Parathyroid adenoma (tissue), 2 donors: ENCODE measurements at regions not wholly inside any gene's neighbourhood (a gene's known extent, or its start where the extent isn't known, plus 50 kb on each side); places are given as distances from the start of the nearest gene placed in this dataset.

Experiments
- H2AFZ ChIP-seq: fragments of 300-600 bp; sonication (generic); one replicate; pipeline ENCODE4 v1.7.0; 2017; ENCODE audit warnings: antibody characterized with exemption, mild to moderate bottlenecking
- H3K27ac ChIP-seq: fragments of 300-600 bp; sonication (generic); one replicate; pipeline ENCODE4 v1.7.0; 2017
- H3K27me3 ChIP-seq: fragments of 300-600 bp; sonication (generic); one replicate; pipeline ENCODE4 v1.7.0; 2017; ENCODE audit warnings: low read length; ENCODE audit not compliant: control insufficient read depth, insufficient read depth
- H3K36me3 ChIP-seq: fragments of 300-600 bp; sonication (generic); one replicate; pipeline ENCODE4 v1.7.0; 2017; ENCODE audit warnings: low read length; ENCODE audit not compliant: control insufficient read depth, insufficient read depth
- H3K4me1 ChIP-seq: fragments of 300-600 bp; sonication (generic); one replicate; pipeline ENCODE4 v1.7.0; 2017; ENCODE audit warnings: control low read depth
- H3K4me2 ChIP-seq: fragments of 300-600 bp; sonication (generic); one replicate; pipeline ENCODE4 v1.7.0; 2017; ENCODE audit warnings: low read length
- H3K4me3 ChIP-seq: fragments of 300-600 bp; sonication (generic); one replicate; pipeline ENCODE4 v1.7.0; 2017; ENCODE audit warnings: low read depth, low read length
- H3K79me2 ChIP-seq: fragments of 300-600 bp; sonication (generic); one replicate; pipeline ENCODE4 v1.7.0; 2017; ENCODE audit warnings: control low read depth
- H3K9ac ChIP-seq: fragments of 300-600 bp; sonication (generic); one replicate; pipeline ENCODE4 v1.7.0; 2017; ENCODE audit warnings: mild to moderate bottlenecking
- H3K9me3 ChIP-seq: fragments of 300-600 bp; sonication (generic); one replicate; pipeline ENCODE4 v1.7.0; 2017; ENCODE audit warnings: low read length; ENCODE audit not compliant: control insufficient read depth
- TF ChIP-seq, protein P1 (sequence below): fragments of 300-600 bp; sonication (generic); IDR thresholded peaks from one replicate; pipeline ENCODE4 v1.7.0; 2017; ENCODE audit warnings: antibody characterized with exemption, mild to moderate bottlenecking
- donor health status: primary hyperparathyroidism.

DNA sequence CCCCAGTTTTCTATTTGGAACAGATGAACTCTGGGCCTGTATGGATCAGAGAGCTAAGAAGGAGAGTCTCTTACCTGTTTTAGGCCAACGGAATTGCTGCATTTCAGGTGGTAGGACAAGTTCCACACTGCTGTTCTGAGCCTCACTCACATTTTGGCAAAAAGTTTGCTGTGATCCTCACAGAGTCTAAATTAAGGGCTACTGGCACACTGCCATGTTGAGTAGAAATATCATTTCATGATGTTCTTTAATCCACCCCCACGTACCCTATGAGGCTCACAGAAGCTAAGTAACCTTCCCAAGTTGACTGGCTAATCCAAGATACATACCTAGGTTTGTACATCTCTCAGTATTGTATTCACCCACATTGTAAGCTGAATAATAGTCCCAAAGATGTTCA, 447.2 kb downstream of the INHBA start:
- Histone ChIP-seq H3K79me2 (no peaks in the 10 kb centered on the region), H3K4me1 (no peaks in the 10 kb centered on the region), H2AFZ (no peak overlapping the region), H3K4me2 (no peak overlapping the region), H3K9ac (no peak overlapping the region), H3K9me3 (no peaks in the 10 kb centered on the region), H3K27ac (no peak overlapping the region), H3K4me3 (no peak overlapping the region), H3K36me3 (no peaks in the 10 kb centered on the region), H3K27me3 (no peaks in the 10 kb centered on the region)
- TF ChIP-seq, protein P1, sequence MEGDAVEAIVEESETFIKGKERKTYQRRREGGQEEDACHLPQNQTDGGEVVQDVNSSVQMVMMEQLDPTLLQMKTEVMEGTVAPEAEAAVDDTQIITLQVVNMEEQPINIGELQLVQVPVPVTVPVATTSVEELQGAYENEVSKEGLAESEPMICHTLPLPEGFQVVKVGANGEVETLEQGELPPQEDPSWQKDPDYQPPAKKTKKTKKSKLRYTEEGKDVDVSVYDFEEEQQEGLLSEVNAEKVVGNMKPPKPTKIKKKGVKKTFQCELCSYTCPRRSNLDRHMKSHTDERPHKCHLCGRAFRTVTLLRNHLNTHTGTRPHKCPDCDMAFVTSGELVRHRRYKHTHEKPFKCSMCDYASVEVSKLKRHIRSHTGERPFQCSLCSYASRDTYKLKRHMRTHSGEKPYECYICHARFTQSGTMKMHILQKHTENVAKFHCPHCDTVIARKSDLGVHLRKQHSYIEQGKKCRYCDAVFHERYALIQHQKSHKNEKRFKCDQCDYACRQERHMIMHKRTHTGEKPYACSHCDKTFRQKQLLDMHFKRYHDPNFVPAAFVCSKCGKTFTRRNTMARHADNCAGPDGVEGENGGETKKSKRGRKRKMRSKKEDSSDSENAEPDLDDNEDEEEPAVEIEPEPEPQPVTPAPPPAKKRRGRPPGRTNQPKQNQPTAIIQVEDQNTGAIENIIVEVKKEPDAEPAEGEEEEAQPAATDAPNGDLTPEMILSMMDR = no peak

DNA sequence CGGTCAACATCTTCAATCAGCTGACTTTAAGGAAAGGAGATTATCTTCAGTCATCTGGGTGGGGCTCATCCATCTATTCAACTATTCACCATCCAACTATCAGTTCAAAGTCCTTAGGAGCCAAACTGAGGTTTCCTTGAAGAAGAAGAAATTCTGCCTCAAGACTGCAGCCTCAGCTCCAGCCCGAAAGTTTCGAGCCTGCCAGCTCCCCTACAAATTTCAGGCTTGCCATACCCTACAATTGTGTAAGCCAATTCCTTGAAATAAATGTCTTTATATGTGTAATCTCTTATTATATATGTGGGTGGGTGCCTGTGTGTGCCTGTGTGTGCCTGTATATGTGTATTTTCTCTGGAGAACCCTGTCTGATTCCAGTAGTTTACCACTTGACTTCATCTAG, 447.8 kb downstream of the INHBA start:
- H3K79me2 ChIP-seq = no peaks in the 10 kb centered on the region
- no peak overlapping the region for H3K9ac ChIP-seq
- no peaks in the 10 kb centered on the region for H3K4me1 ChIP-seq
- no peaks in the 10 kb centered on the region for H3K9me3 ChIP-seq
- TF ChIP-seq, protein P1 = no peak
- no peak overlapping the region for H2AFZ ChIP-seq
- no peak overlapping the region for H3K4me3 ChIP-seq
- no peaks in the 10 kb centered on the region for H3K27me3 ChIP-seq
- no peak overlapping the region for H3K4me2 ChIP-seq
- no peak overlapping the region for H3K27ac ChIP-seq
- H3K36me3 ChIP-seq = no peaks in the 10 kb centered on the region

DNA sequence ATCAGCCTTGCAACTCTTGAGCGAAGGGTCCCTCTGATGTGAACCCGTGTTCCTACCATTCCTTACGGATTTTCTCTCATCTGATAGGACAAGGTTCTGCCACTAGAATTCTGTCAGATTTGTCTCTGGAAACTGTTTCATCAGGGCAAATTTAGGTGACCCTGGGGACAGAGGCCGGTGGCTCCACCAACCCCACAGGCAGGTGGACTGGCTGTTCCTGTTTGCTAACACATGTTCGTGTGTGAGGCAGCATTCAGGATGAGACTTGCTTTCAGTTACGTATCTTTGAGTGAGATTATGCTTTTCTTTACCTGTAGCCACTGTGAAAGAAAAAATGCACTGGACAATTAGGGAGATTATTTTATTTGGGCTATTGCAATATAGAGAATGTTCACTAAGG, 449.9 kb downstream of the INHBA start:
- no peak overlapping the region for H2AFZ ChIP-seq
- no peaks in the 10 kb centered on the region for H3K9me3 ChIP-seq
- no peaks in the 10 kb centered on the region for H3K27me3 ChIP-seq
- H3K9ac ChIP-seq = no peak overlapping the region
- TF ChIP-seq, protein P1 = no peak
- no peaks in the 10 kb centered on the region for H3K79me2 ChIP-seq
- H3K4me2 ChIP-seq = no peak overlapping the region
- no peaks in the 10 kb centered on the region for H3K36me3 ChIP-seq
- no peaks in the 10 kb centered on the region for H3K4me1 ChIP-seq
- H3K27ac ChIP-seq = no peak overlapping the region
- no peak overlapping the region for H3K4me3 ChIP-seq

DNA sequence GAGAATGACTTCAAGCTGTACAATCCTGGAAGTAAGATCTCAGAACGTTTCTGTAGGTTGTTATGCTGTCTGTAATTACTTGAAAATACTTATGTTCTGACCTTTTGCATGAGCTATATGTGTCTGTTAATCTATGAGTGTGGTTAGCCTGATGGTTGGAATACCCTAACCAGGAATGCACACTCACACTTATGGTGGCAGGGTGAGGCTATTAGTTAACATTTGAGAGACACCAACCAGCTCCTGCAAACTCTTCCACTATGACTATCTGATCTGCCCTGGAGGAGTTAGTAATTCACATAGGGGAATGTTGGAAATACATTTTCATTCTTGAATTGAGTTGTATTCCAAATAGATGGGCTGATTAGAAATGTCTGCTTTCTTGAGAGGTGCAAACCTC, 450.3 kb downstream of the INHBA start:
- Histone ChIP-seq H3K36me3 (no peaks in the 10 kb centered on the region), H3K27ac (no peak overlapping the region), H3K9me3 (no peaks in the 10 kb centered on the region), H3K27me3 (no peaks in the 10 kb centered on the region), H3K4me3 (no peak overlapping the region), H3K79me2 (no peaks in the 10 kb centered on the region), H3K4me1 (no peaks in the 10 kb centered on the region), H3K4me2 (no peak overlapping the region), H2AFZ (no peak overlapping the region), H3K9ac (no peak overlapping the region)
- TF ChIP-seq, protein P1 = no peak

DNA sequence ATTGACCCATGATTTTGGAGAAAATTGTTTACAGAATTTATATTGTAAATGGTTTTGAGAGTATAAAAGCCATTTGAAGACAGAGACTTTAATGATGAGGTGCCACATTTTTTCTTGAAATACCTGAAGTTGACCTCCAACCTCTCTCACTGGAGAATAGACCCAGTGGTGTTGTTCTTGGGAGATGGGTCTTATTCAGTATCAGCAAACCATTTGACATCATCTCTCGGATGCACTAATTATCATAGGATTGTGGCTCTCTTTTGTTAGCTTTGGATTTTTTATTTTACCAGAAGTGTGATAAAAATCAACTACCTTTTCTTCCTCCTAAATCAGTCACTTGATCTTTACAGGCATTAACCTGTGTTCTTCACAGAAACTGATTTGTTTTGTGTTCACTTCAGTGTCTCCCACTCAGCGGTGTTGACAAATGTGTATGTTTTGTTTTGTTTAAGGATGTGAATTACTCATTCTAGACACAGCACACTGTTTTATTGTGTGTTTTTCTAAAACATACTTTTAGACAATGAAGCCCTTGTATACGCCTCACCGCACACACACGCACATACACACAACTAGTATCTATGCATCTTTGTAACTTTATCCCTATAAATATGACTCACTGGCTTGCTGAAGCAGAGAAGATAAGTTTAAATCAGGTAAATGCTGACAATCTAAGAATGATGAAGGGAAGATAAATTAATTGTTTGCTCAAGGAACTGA, 455.6 kb downstream of the INHBA start:
- no peak overlapping the region for H3K9ac ChIP-seq
- no peaks in the 10 kb centered on the region for H3K36me3 ChIP-seq
- TF ChIP-seq, protein P1 = no peak
- H3K4me3 ChIP-seq = no peak overlapping the region
- no peak overlapping the region for H2AFZ ChIP-seq
- no peaks in the 10 kb centered on the region for H3K79me2 ChIP-seq
- H3K9me3 ChIP-seq = no peaks in the 10 kb centered on the region
- no peaks in the 10 kb centered on the region for H3K4me1 ChIP-seq
- no peaks in the 10 kb centered on the region for H3K27me3 ChIP-seq
- no peak overlapping the region for H3K4me2 ChIP-seq
- no peak overlapping the region for H3K27ac ChIP-seq
